NCI-H2196 treated with DMSO at 0.1 percent for 48 hours (cell line): ENCODE measurements at regions not wholly inside any gene's neighbourhood (a gene's known extent, or its start where the extent isn't known, plus 50 kb on each side); places are given as distances from the start of the nearest gene placed in this dataset.
"Not testable (repeated sequence)": the region's sequence is repeated elsewhere in the genome, so short reads cannot be mapped to it uniquely, and the experiment has no call there.

ENCODE experiments used
- DNase-seq: peaks from one replicate; lab custom pipeline; 2025; ENCODE audit not compliant: unreplicated experiment; lab: John Stamatoyannopoulos, UW

DNA sequence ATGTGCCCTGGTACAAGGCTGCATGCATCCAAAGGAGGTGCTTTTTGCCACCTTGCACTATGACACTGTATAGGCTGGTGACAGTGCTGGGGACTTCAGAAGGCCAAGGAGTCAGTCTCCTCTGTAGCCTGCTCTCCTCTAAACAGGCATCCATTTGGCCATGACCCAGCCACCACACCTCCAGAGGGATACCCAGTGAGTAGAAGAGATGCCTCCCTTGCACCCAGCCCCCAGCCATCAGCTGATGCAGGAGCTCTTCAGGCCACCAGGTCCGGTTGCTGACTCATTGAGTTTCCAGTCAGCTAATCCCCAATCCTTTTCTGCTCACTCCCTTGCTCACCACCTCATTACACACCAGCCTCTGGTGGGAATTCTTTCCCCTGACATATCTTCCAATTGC lies 99.8 kb downstream of the PJA1 start:
- no peak for DNase-seq

- DNase-seq: no peak
These were observed 101.8 kb downstream of the PJA1 start for GRCh38 chrX:69063486-69063885.

- no peak for DNase-seq
These were observed 102.8 kb downstream of the PJA1 start for GRCh38 chrX:69062493-69062892.

DNA sequence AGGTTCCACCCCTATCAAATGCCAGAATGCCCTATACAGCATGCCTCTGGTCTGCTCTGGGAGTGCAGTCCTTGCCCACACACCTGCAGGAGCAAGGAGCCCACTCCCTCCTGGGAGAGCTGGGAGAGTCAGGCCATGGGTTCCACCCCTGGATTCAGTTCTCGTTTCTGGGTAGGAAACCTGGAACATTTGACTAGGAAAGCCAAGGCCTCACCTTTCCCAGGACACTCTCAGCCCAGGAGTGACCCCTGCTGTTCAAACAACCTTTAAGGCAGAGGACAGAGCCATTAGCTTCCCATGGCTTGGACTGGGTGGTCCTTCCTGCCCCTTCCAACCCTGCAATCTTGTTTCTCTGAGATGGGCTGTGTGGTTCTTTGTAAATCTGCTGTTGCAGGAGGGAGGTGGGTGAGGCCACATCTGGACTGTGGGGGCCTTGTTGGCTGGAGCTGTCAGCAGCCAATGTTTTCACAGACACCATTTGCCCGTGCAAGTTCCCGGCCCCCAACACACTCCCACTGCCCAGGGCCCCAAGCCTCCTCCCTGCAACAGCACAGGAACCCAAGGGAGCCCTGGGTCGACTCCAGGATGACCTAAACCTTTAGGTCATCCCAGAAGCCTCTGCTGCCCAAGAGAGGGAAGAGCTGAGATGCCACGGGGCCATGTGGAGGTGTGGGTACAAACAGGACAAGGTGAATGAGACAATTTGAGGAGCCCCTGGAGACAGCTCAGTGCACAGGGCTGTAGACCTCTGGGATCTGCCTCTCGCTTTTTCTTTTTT lies 104.4 kb downstream of the PJA1 start:
- no peak for DNase-seq

DNA sequence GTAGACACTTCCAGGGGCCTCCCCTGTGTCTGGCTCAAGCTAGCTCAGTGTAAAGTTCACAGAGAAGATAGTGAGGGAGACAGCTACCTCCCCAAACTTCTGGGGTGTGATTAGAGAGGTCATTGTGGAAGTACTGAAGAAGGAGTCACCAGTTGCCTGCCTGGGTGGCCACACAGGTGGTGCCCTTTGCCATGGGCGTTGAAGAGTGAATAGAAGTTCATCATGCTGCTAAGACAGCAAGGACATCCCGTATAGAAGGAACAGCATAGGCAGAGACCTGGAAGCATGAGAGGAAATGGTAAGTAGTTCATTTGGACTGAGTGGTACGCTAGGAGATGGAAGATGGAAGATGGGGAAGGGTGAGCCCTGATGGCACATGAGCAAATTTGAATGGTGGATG lies 110.1 kb downstream of the PJA1 start:
- DNase-seq: no peak

GRCh38 chrX:69054497-69054896 lies 110.8 kb downstream of the PJA1 start:
- not testable (repeated sequence) for DNase-seq

DNA sequence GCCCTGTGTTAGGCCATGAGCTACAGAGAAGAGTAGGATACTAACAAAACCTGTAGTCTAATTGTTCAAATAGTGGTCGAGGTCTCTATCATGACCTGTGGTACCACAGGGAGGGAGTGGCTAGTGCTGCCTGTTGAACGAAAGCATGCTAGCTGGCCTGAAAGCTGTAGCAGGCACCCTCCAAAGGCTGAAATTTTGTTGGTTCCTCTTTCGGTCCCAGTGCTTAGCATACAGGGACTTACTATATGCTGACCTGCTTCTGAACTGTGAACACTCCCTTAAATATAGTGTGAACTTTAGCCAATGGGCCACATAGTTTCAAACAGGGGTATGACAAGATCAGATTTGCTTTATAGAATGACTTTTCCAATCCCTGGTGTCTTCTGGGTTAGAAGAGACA lies 113.4 kb downstream of the PJA1 start:
- no peak for DNase-seq

DNA sequence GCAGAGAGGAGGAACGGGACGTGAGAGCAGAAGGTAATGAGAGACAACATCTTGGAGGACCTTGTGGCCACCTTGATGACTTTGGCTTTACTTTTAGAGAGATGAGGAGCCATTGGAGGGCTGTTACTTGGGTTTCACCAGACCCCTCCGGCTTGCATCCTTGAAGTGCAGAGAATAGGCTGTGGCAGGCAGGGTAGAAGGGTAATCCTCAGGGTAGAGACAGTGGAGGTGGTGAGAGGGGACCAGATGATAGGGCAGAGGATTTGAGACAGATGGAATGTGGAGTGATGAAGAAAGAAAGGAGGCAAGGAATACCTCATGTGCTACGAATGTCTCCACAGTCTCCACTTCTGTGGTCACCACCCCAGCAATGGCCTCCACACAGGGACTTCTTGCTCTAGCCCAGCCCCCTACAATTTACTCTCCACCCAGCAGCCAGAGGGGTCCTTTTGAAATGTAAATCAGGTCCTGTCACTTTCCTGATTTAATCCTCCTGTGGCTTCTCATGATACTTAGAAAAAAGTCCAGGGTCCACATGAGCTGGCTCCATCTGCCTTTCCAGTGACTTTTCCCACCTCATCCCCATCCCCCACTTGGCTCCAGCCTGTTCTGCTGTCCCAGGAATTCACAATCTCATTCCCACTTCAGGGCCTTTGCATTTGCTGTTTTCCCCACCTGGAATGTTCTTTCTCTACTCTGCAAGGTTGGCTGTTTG lies 115.0 kb downstream of the PJA1 start:
- no peak for DNase-seq

GRCh38 chrX:69046996-69047490 lies 118.2 kb downstream of the PJA1 start:
- no peak for DNase-seq

DNA sequence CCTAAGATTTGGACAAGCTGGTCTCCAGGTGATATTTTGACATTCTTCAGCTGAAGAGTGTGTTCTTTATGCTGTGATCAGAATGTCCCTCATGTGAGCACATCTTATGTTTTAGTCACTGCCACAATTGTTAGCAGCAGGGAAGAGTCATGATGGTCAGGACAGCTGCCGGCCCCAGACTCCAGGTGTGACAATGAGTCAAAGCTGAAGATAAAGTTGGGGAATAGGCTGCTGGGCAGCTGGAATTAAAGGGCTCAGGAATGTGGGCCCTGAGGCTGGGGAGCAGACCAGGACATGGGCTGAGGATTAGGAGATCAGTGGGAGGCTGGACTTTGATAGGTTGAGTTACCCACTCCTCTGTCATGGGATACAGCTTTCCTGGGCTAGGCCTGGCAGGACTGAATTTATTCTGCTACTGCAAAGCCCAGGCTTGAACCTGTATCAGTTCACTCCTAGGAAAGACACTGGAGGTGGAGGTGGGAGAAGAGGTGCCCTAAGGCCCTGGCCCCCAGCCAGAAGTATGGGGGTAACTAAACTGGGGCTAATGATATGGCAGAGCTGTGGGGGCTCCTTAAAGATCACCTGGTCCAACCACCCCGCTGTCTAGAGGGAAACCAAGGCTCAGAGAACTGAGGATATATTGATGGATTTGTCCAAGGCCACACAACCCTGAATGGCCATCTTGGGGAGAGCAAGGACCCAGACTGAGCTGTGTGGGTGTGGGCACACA lies 119.5 kb downstream of the PJA1 start:
- no peak for DNase-seq

DNA sequence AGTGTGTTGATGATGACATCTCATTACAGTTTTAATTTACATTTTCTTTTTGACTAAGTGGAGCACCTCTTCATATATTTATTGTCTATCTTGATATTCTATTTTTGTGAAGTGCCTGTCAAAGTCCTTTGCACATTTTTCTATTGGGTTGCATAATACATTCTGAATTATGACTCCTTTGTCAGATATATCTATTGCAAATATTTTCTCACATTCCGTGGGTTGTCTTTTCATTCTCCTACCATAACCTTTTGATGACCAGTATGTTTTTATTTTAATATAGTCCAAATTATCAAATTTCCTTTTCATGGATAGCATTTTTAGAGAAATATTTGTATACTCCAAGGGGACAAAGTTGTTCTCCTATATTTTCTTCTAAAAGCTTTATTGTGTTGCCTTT lies 126.4 kb downstream of the PJA1 start:
- DNase-seq: no peak

- DNase-seq: no peak
These were observed 127.1 kb downstream of the PJA1 start for GRCh38 chrX:69038188-69038587.

DNA sequence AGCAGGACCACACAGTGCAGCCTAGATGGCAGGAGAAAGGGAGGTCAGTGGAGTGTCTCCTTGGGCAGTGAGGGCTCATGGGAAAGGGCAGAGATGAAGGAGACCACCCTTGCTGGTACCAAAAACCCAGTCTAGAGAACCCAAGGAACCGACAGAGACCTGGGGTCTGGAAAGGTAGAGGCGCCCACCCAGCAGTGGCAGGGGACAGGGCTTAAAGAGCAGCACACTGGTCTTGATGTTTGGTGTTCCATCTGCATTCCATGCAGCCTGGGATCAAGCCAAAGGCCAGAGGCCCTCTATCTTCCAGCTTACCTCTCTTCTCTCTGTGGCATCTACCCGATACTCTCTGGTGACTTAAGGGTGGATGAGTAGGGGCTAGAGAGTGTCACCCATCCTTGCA lies 127.5 kb downstream of the PJA1 start:
- no peak for DNase-seq

- DNase-seq: no peak
These were observed 128.3 kb downstream of the PJA1 start for GRCh38 chrX:69036674-69037573.

DNA sequence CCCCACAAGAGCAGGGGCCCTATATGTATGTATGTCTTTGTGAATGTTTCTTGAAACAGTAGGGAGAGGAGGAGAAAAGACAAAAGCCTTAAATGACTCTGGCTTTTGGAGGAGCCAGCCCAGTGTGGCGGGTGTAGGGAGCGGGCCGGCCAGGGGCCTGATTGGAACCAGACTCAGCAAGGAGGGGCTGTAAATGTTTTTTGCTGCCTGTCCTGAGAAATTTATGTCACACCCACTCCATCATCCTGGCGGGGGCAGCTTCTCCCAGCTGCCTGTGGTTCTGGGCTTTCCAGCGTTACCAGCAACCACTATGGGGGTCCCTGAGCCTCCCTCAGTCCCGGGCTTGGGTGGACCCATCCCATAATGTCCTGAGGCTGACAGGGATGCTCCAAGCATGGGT lies 130.8 kb downstream of the PJA1 start:
- no peak for DNase-seq

GRCh38 chrX:69033936-69034335 lies 131.3 kb downstream of the PJA1 start:
- no peak for DNase-seq

DNA sequence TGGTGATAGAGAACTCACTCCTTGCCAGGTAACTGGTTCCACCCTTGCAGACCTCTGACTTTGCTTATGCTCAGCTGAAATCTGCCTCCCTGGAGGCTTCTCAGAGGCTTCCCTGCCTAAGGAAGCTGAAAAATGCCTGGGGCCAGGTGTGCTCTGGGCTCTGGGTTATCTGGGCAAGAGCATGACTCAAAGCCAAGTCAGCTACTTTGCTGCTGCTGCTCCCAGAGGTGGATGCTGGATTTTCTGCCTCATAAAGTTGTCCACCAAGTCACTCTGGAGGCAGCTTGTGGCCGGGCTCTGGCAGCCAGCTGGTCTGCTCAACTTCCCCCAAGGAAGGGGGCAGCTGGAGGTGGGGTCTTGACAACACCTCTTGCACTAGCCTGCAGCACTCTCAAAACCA lies 132.7 kb downstream of the PJA1 start:
- no peak for DNase-seq

DNA sequence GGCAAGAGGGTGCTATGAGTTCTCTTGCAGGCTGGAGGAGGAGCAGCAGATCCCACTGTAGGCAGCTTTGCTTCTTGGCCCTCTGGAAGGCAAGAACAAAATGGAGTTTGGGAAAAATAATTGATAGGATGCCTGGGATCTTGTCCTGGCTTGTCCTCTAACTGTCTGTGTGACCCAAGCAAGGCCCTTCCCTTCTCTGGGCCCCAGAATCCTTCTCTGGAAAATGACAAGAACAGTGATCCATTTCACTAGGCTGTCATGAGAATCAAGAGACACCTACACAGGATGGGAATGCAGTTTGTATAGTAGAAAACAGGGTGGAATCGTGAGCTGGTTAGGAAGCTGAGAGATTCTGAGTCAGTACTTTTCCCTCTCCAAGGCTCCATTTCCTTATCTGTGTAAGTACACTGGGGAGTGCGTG lies 133.3 kb downstream of the PJA1 start:
- DNase-seq: no peak

DNA sequence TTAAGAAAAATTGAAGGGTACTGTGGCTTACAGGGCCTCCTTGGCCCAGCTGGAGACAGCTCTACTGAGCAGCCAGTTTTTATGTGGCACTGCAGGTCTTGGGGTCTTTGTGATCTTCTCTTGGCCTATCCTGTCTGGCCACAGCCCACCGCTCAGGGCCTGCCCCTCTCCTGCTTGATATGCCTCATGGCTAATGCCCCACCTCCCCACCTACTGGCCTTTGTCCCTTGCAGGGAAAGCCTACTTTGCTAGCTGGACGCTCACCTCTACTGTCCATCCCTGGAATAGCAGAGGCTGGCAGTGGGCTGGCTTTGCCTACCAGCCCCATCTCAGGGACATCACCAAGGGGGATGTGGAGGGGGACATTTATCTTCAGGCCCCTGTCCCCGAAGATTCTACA lies 134.1 kb downstream of the PJA1 start:
- DNase-seq: no peak

GRCh38 chrX:69029771-69030170 lies 135.5 kb downstream of the PJA1 start:
- no peak for DNase-seq

DNA sequence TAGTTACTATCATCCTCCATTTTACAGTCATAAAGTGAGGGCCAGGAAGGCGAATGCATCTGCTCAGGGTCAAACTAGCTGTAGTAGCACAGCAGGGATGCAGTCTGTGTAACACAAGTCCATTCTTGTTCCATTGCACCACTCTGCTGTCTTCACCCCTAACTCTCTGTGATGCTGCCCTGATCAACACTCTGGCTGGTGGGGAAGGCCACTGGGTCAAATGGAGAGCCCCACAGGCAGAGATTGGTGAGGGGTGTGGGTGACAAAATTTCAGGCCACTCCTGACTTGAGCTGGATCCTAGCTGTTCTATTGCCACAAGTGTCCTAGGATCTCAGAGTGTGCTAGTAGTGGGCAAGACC lies 136.5 kb downstream of the PJA1 start:
- DNase-seq: no peak
